Activated B cell treated with CpG ODN at 0.5 μM for 24 hours (primary cell): ENCODE measurements at regions not wholly inside any gene's neighbourhood (a gene's known extent, or its start where the extent isn't known, plus 50 kb on each side); places are given as distances from the start of the nearest gene placed in this dataset.
"Not testable (repeated sequence)": the region's sequence is repeated elsewhere in the genome, so short reads cannot be mapped to it uniquely, and the experiment has no call there.

Experiments used
- ATAC-seq: fragments of 200-7000 bp; cut with Tn5 transposase; one replicate; pipeline ENCODE4 v1.10.0; 2021; ENCODE audit warnings: low read depth, mild to moderate bottlenecking, moderate library complexity
- CTCF ChIA-PET: fragments of 350-600 bp; sonication (Branson Sonifier 250); formaldehyde crosslinking; loops from one replicate; lab custom pipeline; 2021; ENCODE audit warnings: antibody characterized with exemption; lab: Charles Lee
- POLR2A ChIA-PET: fragments of 350-600 bp; sonication (Branson Sonifier 250); formaldehyde crosslinking; loops from one replicate; lab custom pipeline; 2021; ENCODE audit warnings: antibody characterized with exemption; lab: Charles Lee
- DNase-seq: peaks from one replicate; pipeline ENCODE4 v3.0.0; 2022
- H3K27ac Mint-ChIP-seq: one replicate; pipeline ENCODE4 v1.8.0; 2020; ENCODE audit warnings: mixed read lengths
- H3K27me3 Mint-ChIP-seq: one replicate; pipeline ENCODE4 v1.8.0; 2021; ENCODE audit warnings: mixed read lengths
- H3K36me3 Mint-ChIP-seq: one replicate; pipeline ENCODE4 v1.8.0; 2021; ENCODE audit warnings: low read depth, mixed read lengths
- H3K4me1 Mint-ChIP-seq: one replicate; pipeline ENCODE4 v1.8.0; 2021; ENCODE audit warnings: mixed read lengths
- H3K4me3 Mint-ChIP-seq: one replicate; pipeline ENCODE4 v1.8.0; 2020; ENCODE audit warnings: mild to moderate bottlenecking, mixed read lengths
- H3K9me3 Mint-ChIP-seq: one replicate; pipeline ENCODE4 v1.8.0; 2020; ENCODE audit warnings: mixed read lengths
- CTCF ChIP-seq: fragments of 200-600 bp; IDR thresholded peaks from one replicate; pipeline ENCODE4 v1.8.0; 2022; ENCODE audit warnings: antibody characterized with exemption, mild to moderate bottlenecking
- intact Hi-C: fragments of 100-400 bp; cut with micrococcal nuclease; formaldehyde crosslinking; loops from one replicate; pipeline ENCODE4 v1.15.1; 2024

GRCh38 chrX:138890491-138890890 lies 179.0 kb upstream of the FGF13 start:
- no peaks in the 10 kb centered on the region for H3K4me1 Mint-ChIP-seq
- H3K27me3 Mint-ChIP-seq = no peaks in the 10 kb centered on the region
- no peaks in the 10 kb centered on the region for H3K9me3 Mint-ChIP-seq
- ATAC-seq (no peak), DNase-seq (no peak)
- no peak overlapping the region for H3K4me3 Mint-ChIP-seq
- no peaks in the 10 kb centered on the region for H3K36me3 Mint-ChIP-seq
- CTCF ChIA-PET = no interaction called here
- no peak for TF ChIP-seq CTCF
- POLR2A ChIA-PET = no interaction called here
- H3K27ac Mint-ChIP-seq = no peak overlapping the region
- intact Hi-C loops = no loop called here

- Mint-ChIP-seq H3K27ac (no peak overlapping the region), H3K27me3 (no peaks in the 10 kb centered on the region), H3K9me3 (no peaks in the 10 kb centered on the region), H3K4me1 (no peaks in the 10 kb centered on the region), H3K36me3 (no peaks in the 10 kb centered on the region), H3K4me3 (no peak overlapping the region)
- TF ChIP-seq CTCF = no peak
- ChIA-PET CTCF (no interaction called here), POLR2A (no interaction called here)
- intact Hi-C loops = no loop called here
- DNase-seq (no peak), ATAC-seq (no peak)
Observed at GRCh38 chrX:138889149-138889548, 177.6 kb upstream of the FGF13 start.

GRCh38 chrX:138886769-138887168 lies 175.3 kb upstream of the FGF13 start:
- intact Hi-C loops = no loop called here

GRCh38 chrX:138885886-138886285 lies 174.4 kb upstream of the FGF13 start:
- Mint-ChIP-seq H3K27ac (no peak overlapping the region), H3K4me1 (no peaks in the 10 kb centered on the region), H3K9me3 (peaks cover 4% of the 10 kb centered on the region), H3K4me3 (no peak overlapping the region), H3K27me3 (no peaks in the 10 kb centered on the region), H3K36me3 (no peaks in the 10 kb centered on the region)
- DNase-seq (no peak), ATAC-seq (no peak)
- CTCF ChIA-PET = no interaction called here
- TF ChIP-seq CTCF = no peak
- POLR2A ChIA-PET = no interaction called here
- intact Hi-C loops = no loop called here

More at GRCh38 chrX:138886769-138887168, 175.3 kb upstream of the FGF13 start:
- ChIA-PET POLR2A (no interaction called here), CTCF (no interaction called here)
- no peak for ATAC-seq
- Mint-ChIP-seq H3K36me3 (no peaks in the 10 kb centered on the region), H3K4me1 (no peaks in the 10 kb centered on the region), H3K27me3 (no peaks in the 10 kb centered on the region), H3K27ac (no peak overlapping the region), H3K9me3 (no peaks in the 10 kb centered on the region), H3K4me3 (no peak overlapping the region)
- no peak for TF ChIP-seq CTCF
- DNase-seq = no peak

- CTCF ChIA-PET = not testable (repeated sequence)
Observed at GRCh38 chrX:138880293-138880692, 168.8 kb upstream of the FGF13 start.

GRCh38 chrX:138877746-138878145 lies 166.2 kb upstream of the FGF13 start:
- Mint-ChIP-seq H3K9me3 (peaks cover 4% of the 10 kb centered on the region), H3K4me1 (no peaks in the 10 kb centered on the region), H3K27ac (no peak overlapping the region), H3K27me3 (no peaks in the 10 kb centered on the region), H3K36me3 (no peaks in the 10 kb centered on the region), H3K4me3 (no peak overlapping the region)
- TF ChIP-seq CTCF = no peak
- DNase-seq (no peak), ATAC-seq (no peak)
- POLR2A ChIA-PET = no interaction called here
- CTCF ChIA-PET = no interaction called here
- intact Hi-C loops = no loop called here

More at GRCh38 chrX:138880293-138880692, 168.8 kb upstream of the FGF13 start:
- H3K4me3 Mint-ChIP-seq, H3K4me1 Mint-ChIP-seq, POLR2A ChIA-PET, ATAC-seq, H3K36me3 Mint-ChIP-seq, H3K27me3 Mint-ChIP-seq, H3K9me3 Mint-ChIP-seq, H3K27ac Mint-ChIP-seq, DNase-seq, intact Hi-C loops: not testable (repeated sequence)
